ENCODE measurements at regions not wholly inside any gene's neighbourhood (a gene's known extent, or its start where the extent isn't known, plus 50 kb on each side); places are given as distances from the start of the nearest gene placed in this dataset.
"Not testable (repeated sequence)": the region's sequence is repeated elsewhere in the genome, so short reads cannot be mapped to it uniquely, and the experiment has no call there.

- DNase-seq (ENCODE audit: low read depth, low spot score) = no peak
Observed at GRCh38 chr3:106529738-106530137, 660.9 kb upstream of the CBLB start.

GRCh38 chr3:106530367-106530766, 661.6 kb upstream of the CBLB start:
- no peak for DNase-seq (ENCODE audit: low read depth, low spot score)

- not testable (repeated sequence) for DNase-seq (ENCODE audit: low read depth, low spot score)
Observed at GRCh38 chr3:106531771-106532329, 663.0 kb upstream of the CBLB start.

GRCh38 chr3:106533093-106533787, 664.4 kb upstream of the CBLB start:
- no peak for DNase-seq (ENCODE audit: low read depth, low spot score)

GRCh38 chr3:106533788-106534160, 665.0 kb upstream of the CBLB start:
- no peak for DNase-seq (ENCODE audit: low read depth, low spot score)

- DNase-seq (ENCODE audit: low read depth, low spot score) = no peak
Observed at GRCh38 chr3:106534206-106534605, 665.4 kb upstream of the CBLB start.

GRCh38 chr3:106540743-106541142, 671.9 kb upstream of the CBLB start:
- DNase-seq (ENCODE audit: low read depth, low spot score) = no peak

GRCh38 chr3:106542101-106542769, 673.4 kb upstream of the CBLB start:
- DNase-seq (ENCODE audit: low read depth, low spot score) = no peak

GRCh38 chr3:106552351-106553043, 683.7 kb upstream of the CBLB start:
- DNase-seq (ENCODE audit: low read depth, low spot score) = no peak

- no peak for DNase-seq (ENCODE audit: low read depth, low spot score)
Observed at GRCh38 chr3:106560451-106560966, 691.7 kb upstream of the CBLB start.

GRCh38 chr3:106566277-106566676, 697.5 kb upstream of the CBLB start:
- no peak for DNase-seq (ENCODE audit: low read depth, low spot score)

- peak; percentile 11 for DNase-seq (ENCODE audit: low read depth, low spot score)
Observed at GRCh38 chr3:106570426-106570825, 701.6 kb upstream of the CBLB start.

GRCh38 chr3:106573605-106574004, 704.8 kb upstream of the CBLB start:
- DNase-seq (ENCODE audit: low read depth, low spot score) = no peak

GRCh38 chr3:106575029-106575428, 706.2 kb upstream of the CBLB start:
- DNase-seq (ENCODE audit: low read depth, low spot score) = no peak

- no peak for DNase-seq (ENCODE audit: low read depth, low spot score)
Observed at GRCh38 chr3:106577241-106577640, 708.4 kb upstream of the CBLB start.

- no peak for DNase-seq (ENCODE audit: low read depth, low spot score)
Observed at GRCh38 chr3:106578911-106579310, 710.1 kb upstream of the CBLB start.

GRCh38 chr3:106582151-106582550, 713.3 kb upstream of the CBLB start:
- DNase-seq (ENCODE audit: low read depth, low spot score) = no peak

GRCh38 chr3:106587551-106587950, 718.7 kb upstream of the CBLB start:
- no peak for DNase-seq (ENCODE audit: low read depth, low spot score)

GRCh38 chr3:106588739-106589138, 719.9 kb upstream of the CBLB start:
- DNase-seq (ENCODE audit: low read depth, low spot score) = no peak

- no peak for DNase-seq (ENCODE audit: low read depth, low spot score)
Observed at GRCh38 chr3:106589311-106589942, 720.6 kb upstream of the CBLB start.

GRCh38 chr3:106590216-106590615, 721.4 kb upstream of the CBLB start:
- DNase-seq (ENCODE audit: low read depth, low spot score) = no peak

GRCh38 chr3:106593381-106593780, 724.6 kb upstream of the CBLB start:
- no peak for DNase-seq (ENCODE audit: low read depth, low spot score)

Measured in pulmonary artery endothelial cell (primary cell).